ENCODE measurements at regions not wholly inside any gene's neighbourhood (a gene's known extent, or its start where the extent isn't known, plus 50 kb on each side); places are given as distances from the start of the nearest gene placed in this dataset.

DNA sequence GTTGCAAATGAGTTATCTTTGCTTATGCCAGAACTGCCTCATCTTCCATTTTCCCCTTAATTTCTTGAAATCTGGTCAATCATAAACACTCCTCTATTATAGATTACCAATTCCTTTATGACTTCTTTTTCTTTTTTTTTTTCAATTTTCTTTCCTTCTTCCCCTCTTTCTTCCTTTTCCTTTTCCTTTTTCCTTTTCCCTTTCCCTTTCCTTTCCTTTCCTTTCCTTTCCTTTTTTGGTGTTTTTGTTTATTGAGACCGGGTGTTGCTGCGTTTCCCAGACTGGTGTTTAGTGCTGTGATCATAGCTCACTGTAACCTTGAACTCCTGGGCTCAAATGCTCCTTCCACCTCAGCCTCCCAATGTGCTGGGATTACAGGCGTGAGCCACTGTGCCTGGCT lies 151.4 kb upstream of the FOXP2 start:
- no peak for TF ChIP-seq CTCF (IDR thresholded peaks at IDR 0.05)
- TF ChIP-seq ZFX (IDR thresholded peaks at IDR 0.05; ENCODE audit: borderline replicate concordance) = no peak
